ENCODE measurements at regions not wholly inside any gene's neighbourhood (a gene's known extent, or its start where the extent isn't known, plus 50 kb on each side); places are given as distances from the start of the nearest gene placed in this dataset.

- TF ChIP-seq CTCF (IDR thresholded peaks at IDR 0.05) = no peak
- TF ChIP-seq POLR2AphosphoS5 (IDR thresholded peaks at IDR 0.05) = no peak
- no peak for TF ChIP-seq POLR2A (IDR thresholded peaks at IDR 0.05)
- TF ChIP-seq EP300 (IDR thresholded peaks at IDR 0.05) = no peak
Observed at GRCh38 chr6:141208101-141208500, 924.6 kb upstream of the GJE1 start.
